HCT116 (cell line): ENCODE measurements at regions not wholly inside any gene's neighbourhood (a gene's known extent, or its start where the extent isn't known, plus 50 kb on each side); places are given as distances from the start of the nearest gene placed in this dataset.

Experiments used
- ATAC-seq: fragments of 200-7000 bp; cut with Tn5 transposase; 2 replicates; pipeline ENCODE4 v1.9.1; 2020; ENCODE audit warnings: mild to moderate bottlenecking, moderate library complexity
- BruUV-seq: library from RNA; stranded (reverse); fragments of 400-500 nt; replicated peaks from 2 replicates; lab custom pipeline; 2021; lab: Mats Ljungman, UMichigan
- CTCF ChIA-PET: fragments of 300-600 bp; sonication (Branson Sonifier 250); formaldehyde crosslinking; loops from one replicate; lab custom pipeline; 2021; ENCODE audit warnings: antibody characterized with exemption; lab: Charles Lee
- POLR2A ChIA-PET: fragments of 300-600, 350-600 bp; sonication (Branson Sonifier 250); formaldehyde crosslinking; loops from one replicate; lab custom pipeline; 2021; ENCODE audit warnings: antibody characterized with exemption; lab: Charles Lee
- RAD21 ChIA-PET, 2 experiments: fragments of 300-600 bp; sonication (Branson Sonifier 250); formaldehyde crosslinking; loops; one replicate each; lab custom pipeline; 2023; ENCODE audit warnings: low total read pairs in 2 of 2; ENCODE audit not compliant: uncharacterized antibody in 2 of 2, unreplicated experiment in 2 of 2, low non-redundant PET in 1 of 2; lab: Charles Lee
- DNase-seq: peaks from one replicate; pipeline ENCODE4 v3.0.0-alpha.2; 2010; ENCODE audit warnings: low read depth, low spot score
- H2AFZ ChIP-seq: fragments of 200-600 bp; shearing (Covaris generic), sonication (generic); 2 replicates; pipeline ENCODE4 v1.6.1; 2017; ENCODE audit warnings: low read depth, mixed run types, mixed read lengths, antibody characterized with exemption, low read length; ENCODE audit not compliant: poor library complexity, severe bottlenecking
- H3K27ac ChIP-seq: 2 replicates; pipeline ENCODE4 v1.5.1; 2012; ENCODE audit warnings: low read depth, low read length
- H3K27me3 ChIP-seq: fragments of 200-600 bp; sonication (generic); 2 replicates; pipeline ENCODE4 v1.6.1; 2016; ENCODE audit warnings: mixed run types, low read length, mixed read lengths; ENCODE audit not compliant: insufficient read depth
- H3K36me3 ChIP-seq, 2 experiments: fragments of 200-500 bp in 1 of 2; fragments of 200-600 bp in 1 of 2; sonication (Bioruptor generic) in 1 of 2; sonication (generic) in 1 of 2; 2 replicates each; pipeline versions ENCODE4 v1.5.1 to v1.6.1; 2014 to 2016; ENCODE audit warnings: low read length in 2 of 2, inconsistent platforms in 1 of 2, mixed read lengths in 1 of 2, mixed run types in 1 of 2; ENCODE audit not compliant: insufficient read depth in 2 of 2, control insufficient read depth in 1 of 2
- H3K4me1 ChIP-seq, 2 experiments: fragments of 200-600 bp in 1 of 2; sonication (generic) in 1 of 2; 2 replicates each; pipeline versions ENCODE4 v1.5.1 to v1.6.1; 2012 to 2017; ENCODE audit warnings: low read length in 2 of 2, inconsistent platforms in 1 of 2, mild to moderate bottlenecking in 1 of 2, mixed read lengths in 1 of 2, mixed run types in 1 of 2, moderate library complexity in 1 of 2; ENCODE audit not compliant: insufficient read depth in 2 of 2, control insufficient read depth in 1 of 2
- H3K4me2 ChIP-seq: fragments of 200-600 bp; sonication (generic); 2 replicates; pipeline ENCODE4 v1.6.1; 2017; ENCODE audit warnings: mixed run types, low read length, mixed read lengths
- H3K4me3 ChIP-seq, 2 experiments: fragments of 200-600 bp in 1 of 2; sonication (generic) in 1 of 2; replicated peaks in 1 of 2; 2 replicates each; pipeline ENCODE4 v1.5.1; 2011 to 2016; ENCODE audit warnings: low read length in 2 of 2, control low read depth in 1 of 2, low read depth in 1 of 2, mild to moderate bottlenecking in 1 of 2, mixed read lengths in 1 of 2, mixed run types in 1 of 2
- H3K79me2 ChIP-seq: fragments of 200-600 bp; sonication (generic); 2 replicates; pipeline ENCODE4 v1.6.1; 2017; ENCODE audit warnings: mild to moderate bottlenecking, mixed run types, low read length, moderate library complexity, mixed read lengths; ENCODE audit not compliant: insufficient read depth
- H3K9ac ChIP-seq: fragments of 200-600 bp; sonication (generic); 2 replicates; pipeline ENCODE4 v1.6.1; 2016; ENCODE audit warnings: low read length, mixed read lengths
- H3K9me2 ChIP-seq: fragments of 200-600 bp; sonication (generic), shearing (Covaris generic); 2 replicates; pipeline ENCODE4 v1.6.1; 2017; ENCODE audit warnings: mixed run types, mild to moderate bottlenecking, moderate library complexity; ENCODE audit not compliant: insufficient read depth
- H3K9me3 ChIP-seq, 2 experiments: fragments of 200-500 bp in 1 of 2; fragments of 200-600 bp in 1 of 2; sonication (Bioruptor generic) in 1 of 2; sonication (generic) in 1 of 2; 2 replicates each; pipeline ENCODE4 v1.6.1; 2014 to 2017; ENCODE audit warnings: low read length in 2 of 2, mixed read lengths in 2 of 2, inconsistent platforms in 1 of 2, low read depth in 1 of 2, mild to moderate bottlenecking in 1 of 2, mixed run types in 1 of 2, moderate library complexity in 1 of 2; ENCODE audit not compliant: control insufficient read depth in 1 of 2, insufficient read depth in 1 of 2
- H4K20me1 ChIP-seq: fragments of 200-600 bp; sonication (generic), shearing (Covaris generic); 2 replicates; pipeline ENCODE4 v1.6.1; 2017; ENCODE audit warnings: mixed run types, mild to moderate bottlenecking, moderate library complexity; ENCODE audit not compliant: insufficient read depth
- ATF3 ChIP-seq: IDR thresholded peaks from 2 replicates; pipeline ENCODE4 v1.6.1; 2012
- CEBPB ChIP-seq: IDR thresholded peaks from 2 replicates; pipeline ENCODE4 v1.6.1; 2012; ENCODE audit warnings: low read depth
- ELF1 ChIP-seq: IDR thresholded peaks from 2 replicates; pipeline ENCODE4 v1.6.1; 2012; ENCODE audit warnings: low read depth, borderline replicate concordance
- FOSL1 ChIP-seq: IDR thresholded peaks from 2 replicates; pipeline ENCODE4 v1.6.1; 2012; ENCODE audit warnings: low read depth
- REST ChIP-seq: IDR thresholded peaks from 2 replicates; pipeline ENCODE4 v1.6.1; 2012; ENCODE audit warnings: low read depth
- SP1 ChIP-seq: IDR thresholded peaks from 2 replicates; pipeline ENCODE4 v1.6.1; 2012; ENCODE audit warnings: low read depth
- YY1 ChIP-seq: IDR thresholded peaks from 2 replicates; pipeline ENCODE4 v1.6.1; 2011; ENCODE audit warnings: low read length, low read depth, moderate library complexity, mild to moderate bottlenecking; ENCODE audit not compliant: insufficient replicate concordance; ENCODE audit errors: extremely low read depth
- ZFX ChIP-seq: fragments of 450-650 bp; IDR thresholded peaks from 2 replicates; pipeline ENCODE4 v1.6.1; 2017
- intact Hi-C: fragments of 100-400 bp; cut with micrococcal nuclease; formaldehyde crosslinking; loops from 2 replicates; pipeline ENCODE4 v1.10.0; 2022

- TF ChIP-seq REST (no peak), ELF1 (no peak), CEBPB (no peak), ZFX (no peak), YY1 (no peak)
These were observed 115.0 kb upstream of the PAX6 start (continued) for GRCh38 chr11:31926106-31926505.

- no peak for ATAC-seq
- Histone ChIP-seq H2AFZ (no peak overlapping the region), H3K4me2 (no peak overlapping the region), H3K4me3 (no peak overlapping the region), H3K9me2 (no peaks in the 10 kb centered on the region), H3K27ac (no peak overlapping the region), H3K79me2 (no peaks in the 10 kb centered on the region), H3K4me1 (no peaks in the 10 kb centered on the region), H3K36me3 (no peaks in the 10 kb centered on the region), H3K9ac (no peak overlapping the region), H3K27me3 (no peaks in the 10 kb centered on the region)
- intact Hi-C loops: no loop called here
- ChIA-PET RAD21 (no interaction called here), POLR2A (interaction anchor here (0.6 kb wide), 1 partner anchor 877 kb away, joined by 3 read pairs; no protein-coding TSS in a partner anchor)
- BruUV-seq: no TSS peak
- TF ChIP-seq REST: no peak
- no peak for TF ChIP-seq ZFX
- no peak for TF ChIP-seq YY1
- no peak for TF ChIP-seq ATF3
- TF ChIP-seq FOSL1: no peak
- TF ChIP-seq SP1: no peak
- TF ChIP-seq, all 23 proteins: peak for 0
- CTCF ChIA-PET: no interaction called here
- Histone ChIP-seq H3K9me3 (no peaks in the 10 kb centered on the region), H4K20me1 (no peaks in the 10 kb centered on the region)
- no peak for DNase-seq
These were observed 111.3 kb upstream of the PAX6 start for GRCh38 chr11:31922450-31922849.
